Lower lobe of right lung (tissue), 2 donors: ENCODE measurements at regions not wholly inside any gene's neighbourhood (a gene's known extent, or its start where the extent isn't known, plus 50 kb on each side); places are given as distances from the start of the nearest gene placed in this dataset.

Experiments used
- ATAC-seq, 2 donors: fragments of 200-7000 bp; cut with Tn5 transposase; one replicate each; pipeline ENCODE4 v1.9.1; 2020 to 2022; ENCODE audit warnings: mild to moderate bottlenecking in 2 of 2, moderate library complexity in 2 of 2
- DNase-seq: peaks from one replicate; pipeline ENCODE4 v3.0.0-alpha.2; 2020
- H3K27ac ChIP-seq: fragments of 200-600 bp; one replicate; pipeline ENCODE4 v1.8.0; 2022
- H3K27me3 ChIP-seq: fragments of 200-600 bp; one replicate; pipeline ENCODE4 v1.8.0; 2022; ENCODE audit warnings: low read depth
- H3K36me3 ChIP-seq: fragments of 200-600 bp; one replicate; pipeline ENCODE4 v1.8.0; 2022; ENCODE audit warnings: mild to moderate bottlenecking
- H3K4me1 ChIP-seq: fragments of 200-600 bp; one replicate; pipeline ENCODE4 v1.8.0; 2022
- H3K4me3 ChIP-seq: fragments of 200-600 bp; one replicate; pipeline ENCODE4 v1.8.0; 2022; ENCODE audit warnings: mild to moderate bottlenecking
- H3K9me3 ChIP-seq: fragments of 200-600 bp; one replicate; pipeline ENCODE4 v1.8.0; 2022
- intact Hi-C: fragments of 100-400 bp; cut with DNase I; formaldehyde crosslinking; loops from one replicate; pipeline ENCODE4 v1.11.0; 2022
- TF ChIP-seq, protein P1 (sequence below): fragments of 200-600 bp; IDR thresholded peaks from one replicate; pipeline ENCODE4 v1.8.0; 2022; ENCODE audit warnings: antibody characterized with exemption, mild to moderate bottlenecking
- donor health status: DM: no; HTN: yes; CAD: no; lungs with severe emphysema.

DNA sequence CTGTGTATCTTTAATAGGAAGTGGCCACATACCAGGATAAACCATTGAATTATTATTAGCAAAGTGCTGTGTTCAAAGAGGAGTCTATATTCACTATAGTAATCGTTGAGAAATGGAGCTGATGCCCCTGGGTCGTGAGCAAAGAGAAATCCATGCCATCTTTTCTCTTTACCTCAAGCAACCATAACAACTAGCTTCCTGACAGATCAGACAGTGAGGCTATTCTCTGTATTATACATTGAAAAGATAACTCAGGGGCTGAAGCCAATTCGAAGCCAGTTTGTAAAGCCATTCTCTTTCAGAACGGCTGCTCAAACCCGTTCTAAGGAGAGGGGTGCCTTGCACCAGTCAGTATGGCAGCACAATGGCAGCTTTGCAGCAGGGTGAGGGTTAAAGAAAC, 680.6 kb downstream of the SEMA5A start:
- Histone ChIP-seq H3K27me3 (no peaks in the 10 kb centered on the region), H3K9me3 (no peaks in the 10 kb centered on the region), H3K4me3 (no peak overlapping the region), H3K36me3 (no peaks in the 10 kb centered on the region), H3K4me1 (no peaks in the 10 kb centered on the region), H3K27ac (no peak overlapping the region)
- intact Hi-C loops, result no loop called here
- DNase-seq (no peak), ATAC-seq (no peak)
- TF ChIP-seq, protein P1, sequence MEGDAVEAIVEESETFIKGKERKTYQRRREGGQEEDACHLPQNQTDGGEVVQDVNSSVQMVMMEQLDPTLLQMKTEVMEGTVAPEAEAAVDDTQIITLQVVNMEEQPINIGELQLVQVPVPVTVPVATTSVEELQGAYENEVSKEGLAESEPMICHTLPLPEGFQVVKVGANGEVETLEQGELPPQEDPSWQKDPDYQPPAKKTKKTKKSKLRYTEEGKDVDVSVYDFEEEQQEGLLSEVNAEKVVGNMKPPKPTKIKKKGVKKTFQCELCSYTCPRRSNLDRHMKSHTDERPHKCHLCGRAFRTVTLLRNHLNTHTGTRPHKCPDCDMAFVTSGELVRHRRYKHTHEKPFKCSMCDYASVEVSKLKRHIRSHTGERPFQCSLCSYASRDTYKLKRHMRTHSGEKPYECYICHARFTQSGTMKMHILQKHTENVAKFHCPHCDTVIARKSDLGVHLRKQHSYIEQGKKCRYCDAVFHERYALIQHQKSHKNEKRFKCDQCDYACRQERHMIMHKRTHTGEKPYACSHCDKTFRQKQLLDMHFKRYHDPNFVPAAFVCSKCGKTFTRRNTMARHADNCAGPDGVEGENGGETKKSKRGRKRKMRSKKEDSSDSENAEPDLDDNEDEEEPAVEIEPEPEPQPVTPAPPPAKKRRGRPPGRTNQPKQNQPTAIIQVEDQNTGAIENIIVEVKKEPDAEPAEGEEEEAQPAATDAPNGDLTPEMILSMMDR, result no peak

GRCh38 chr5:8865686-8866374, 680.0 kb downstream of the SEMA5A start:
- intact Hi-C loops, result no loop called here
- TF ChIP-seq, protein P1, result no peak
- Histone ChIP-seq H3K4me3 (no peak overlapping the region), H3K4me1 (no peaks in the 10 kb centered on the region), H3K27me3 (no peaks in the 10 kb centered on the region), H3K27ac (no peak overlapping the region), H3K36me3 (no peaks in the 10 kb centered on the region), H3K9me3 (no peaks in the 10 kb centered on the region)
- no peak for ATAC-seq
- DNase-seq, result no peak

DNA sequence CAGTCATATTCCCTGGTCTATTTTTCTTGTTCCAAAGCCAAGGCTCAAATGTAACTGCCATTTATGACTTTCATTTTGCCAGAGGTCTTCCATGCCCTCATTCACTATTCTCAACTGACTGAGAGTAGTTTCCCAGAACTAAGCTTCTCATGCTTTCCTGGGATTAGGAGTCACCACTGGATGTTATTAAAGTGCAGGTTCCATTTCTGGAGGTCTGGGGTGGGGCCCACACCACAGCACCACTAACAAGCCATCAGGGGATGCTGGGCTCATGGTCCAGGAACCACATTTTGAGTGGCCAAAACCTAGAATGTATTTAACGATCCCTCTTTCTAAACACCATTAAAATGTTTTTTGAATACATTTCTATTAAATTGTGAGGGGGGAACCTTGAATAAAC, 677.6 kb downstream of the SEMA5A start:
- Histone ChIP-seq H3K36me3 (no peaks in the 10 kb centered on the region), H3K9me3 (no peaks in the 10 kb centered on the region), H3K27me3 (no peaks in the 10 kb centered on the region), H3K4me1 (no peaks in the 10 kb centered on the region), H3K4me3 (no peak overlapping the region), H3K27ac (no peak overlapping the region)
- DNase-seq, result no peak
- no peak for ATAC-seq
- intact Hi-C loops, result no loop called here
- TF ChIP-seq, protein P1, result no peak

DNA sequence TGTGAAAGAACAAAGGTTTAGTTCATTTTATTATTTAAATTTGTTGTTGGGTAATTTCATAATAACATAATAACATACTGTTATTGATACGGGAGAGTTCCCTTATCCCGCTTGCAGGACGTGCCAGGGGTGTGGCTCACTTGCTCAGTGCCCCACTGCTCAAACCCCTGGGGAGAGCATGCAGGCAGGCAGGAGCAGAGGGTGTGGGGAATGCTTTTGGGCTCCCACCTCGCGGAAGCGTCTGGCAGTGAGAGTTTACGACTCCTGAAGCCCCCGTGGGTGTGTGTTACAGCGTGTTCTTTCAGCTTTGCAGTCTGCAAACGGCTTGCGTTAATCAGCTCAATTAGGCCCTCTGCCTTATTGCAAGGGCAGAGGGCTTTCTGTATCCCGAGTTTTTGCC, 675.9 kb downstream of the SEMA5A start:
- intact Hi-C loops, result no loop called here
- Histone ChIP-seq H3K36me3 (no peaks in the 10 kb centered on the region), H3K4me3 (no peak overlapping the region), H3K4me1 (no peaks in the 10 kb centered on the region), H3K27ac (no peak overlapping the region), H3K9me3 (no peaks in the 10 kb centered on the region), H3K27me3 (no peaks in the 10 kb centered on the region)
- ATAC-seq (no peak), DNase-seq (no peak)
- TF ChIP-seq, protein P1, result no peak

- DNase-seq (no peak), ATAC-seq (no peak)
- Histone ChIP-seq H3K4me1 (no peaks in the 10 kb centered on the region), H3K9me3 (no peaks in the 10 kb centered on the region), H3K36me3 (no peaks in the 10 kb centered on the region), H3K27ac (no peak overlapping the region), H3K27me3 (no peaks in the 10 kb centered on the region), H3K4me3 (no peak overlapping the region)
- TF ChIP-seq, protein P1, result no peak
- intact Hi-C loops, result no loop called here
These were observed 675.4 kb downstream of the SEMA5A start for GRCh38 chr5:8870349-8870958.
